ENCODE measurements at regions not wholly inside any gene's neighbourhood (a gene's known extent, or its start where the extent isn't known, plus 50 kb on each side); places are given as distances from the start of the nearest gene placed in this dataset.

DNA sequence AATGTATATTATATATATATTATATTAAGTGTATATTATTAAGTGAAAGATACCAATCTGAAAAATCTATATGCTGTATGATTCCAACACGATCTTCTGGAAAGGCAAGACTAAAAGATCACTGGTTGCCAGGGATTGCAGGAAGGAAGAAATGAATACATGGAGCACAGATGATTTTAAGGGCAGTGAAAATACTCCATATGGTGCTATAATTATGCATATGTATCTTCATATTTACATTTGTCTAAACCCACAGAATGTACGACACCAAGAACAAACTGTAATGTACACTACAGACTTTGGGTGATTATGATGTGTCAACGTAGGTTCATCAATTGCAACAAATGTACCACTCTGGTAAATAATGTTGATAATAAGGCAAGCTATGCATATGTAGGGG lies 194.7 kb upstream of the MME start:
- TF ChIP-seq CTCF (conservative IDR thresholded peaks at IDR 0.05; ENCODE audit: low read length) (no peak), EZH2phosphoT487 (IDR thresholded peaks at IDR 0.05; ENCODE audit: borderline replicate concordance) (no peak)
